WTC11 (cell line): ENCODE measurements at regions not wholly inside any gene's neighbourhood (a gene's known extent, or its start where the extent isn't known, plus 50 kb on each side); places are given as distances from the start of the nearest gene placed in this dataset.

Experiments used
- ATAC-seq: fragments of 200-7000 bp; cut with Tn5 transposase; 2 replicates; pipeline ENCODE4 v1.10.0; 2021; ENCODE audit warnings: mild to moderate bottlenecking, moderate library complexity
- CTCF ChIA-PET: fragments of 300-600 bp; sonication (Branson Sonifier 250); formaldehyde crosslinking; loops from one replicate; lab custom pipeline; 2021; ENCODE audit warnings: antibody characterized with exemption; lab: Charles Lee
- POLR2A ChIA-PET: fragments of 350-600 bp; sonication (Branson Sonifier 250); formaldehyde crosslinking; loops from one replicate; lab custom pipeline; 2021; ENCODE audit warnings: antibody characterized with exemption; lab: Charles Lee
- DNase-seq: peaks from one replicate; pipeline ENCODE4 v3.0.0; 2021; ENCODE audit warnings: low spot score
- H3K27ac Mint-ChIP-seq: 2 replicates; pipeline ENCODE4 v1.8.0; 2021; ENCODE audit warnings: mixed read lengths
- H3K27me3 Mint-ChIP-seq: 2 replicates; pipeline ENCODE4 v1.8.0; 2021; ENCODE audit warnings: low read depth, mild to moderate bottlenecking, moderate library complexity, mixed read lengths
- H3K36me3 Mint-ChIP-seq: 2 replicates; pipeline ENCODE4 v1.8.0; 2021; ENCODE audit warnings: mixed read lengths
- H3K4me1 Mint-ChIP-seq: 2 replicates; pipeline ENCODE4 v1.8.0; 2022; ENCODE audit warnings: mixed read lengths
- H3K4me3 Mint-ChIP-seq: 2 replicates; pipeline ENCODE4 v1.8.0; 2021; ENCODE audit warnings: mild to moderate bottlenecking, moderate library complexity, mixed read lengths
- H3K9me3 Mint-ChIP-seq: 2 replicates; pipeline ENCODE4 v1.8.0; 2021; ENCODE audit warnings: mixed read lengths
- ATF2 ChIP-seq: sonication (generic); formaldehyde crosslinking; IDR thresholded peaks from 2 replicates; pipeline ENCODE4 v1.8.1; 2022; ENCODE audit warnings: low read depth, missing genetic modification reagents, borderline replicate concordance
- E2F1 ChIP-seq: sonication (generic); formaldehyde crosslinking; IDR thresholded peaks from 2 replicates; pipeline ENCODE4 v1.8.0; 2022; ENCODE audit warnings: mild to moderate bottlenecking, missing genetic modification reagents
- E2F5 ChIP-seq: sonication (generic); formaldehyde crosslinking; IDR thresholded peaks from 2 replicates; pipeline ENCODE4 v1.8.1; 2022; ENCODE audit warnings: mild to moderate bottlenecking, moderate library complexity, missing genetic modification reagents
- ETV6 ChIP-seq: sonication (generic); formaldehyde crosslinking; IDR thresholded peaks from 2 replicates; pipeline ENCODE4 v1.8.1; 2022; ENCODE audit warnings: mild to moderate bottlenecking, missing genetic modification reagents
- JAZF1 ChIP-seq: fragments of 250-450 bp; sonication (Bioruptor Pico); IDR thresholded peaks from 2 replicates; pipeline ENCODE4 v1.9.0; 2021; ENCODE audit warnings: moderate library complexity, mild to moderate bottlenecking, inconsistent platforms
- MAX ChIP-seq: sonication (generic); formaldehyde crosslinking; IDR thresholded peaks from 2 replicates; pipeline ENCODE4 v1.8.0; 2022; ENCODE audit warnings: mild to moderate bottlenecking, missing genetic modification reagents
- NR2C2 ChIP-seq: sonication (generic); formaldehyde crosslinking; IDR thresholded peaks from 2 replicates; pipeline ENCODE4 v1.8.0; 2022; ENCODE audit warnings: mild to moderate bottlenecking, missing genetic modification reagents
- OVOL2 ChIP-seq: fragments of 250-450 bp; sonication (Bioruptor Pico); IDR thresholded peaks from 2 replicates; pipeline ENCODE4 v1.9.0; 2021; ENCODE audit warnings: mild to moderate bottlenecking, borderline replicate concordance
- PRDM15 ChIP-seq: sonication (generic); formaldehyde crosslinking; IDR thresholded peaks from 2 replicates; pipeline ENCODE4 v1.8.0; 2022; ENCODE audit warnings: missing genetic modification reagents
- TEAD4 ChIP-seq: sonication (generic); formaldehyde crosslinking; IDR thresholded peaks from 2 replicates; pipeline ENCODE4 v1.8.0; 2022; ENCODE audit warnings: mild to moderate bottlenecking, missing genetic modification reagents
- TP53 ChIP-seq: sonication (generic); formaldehyde crosslinking; IDR thresholded peaks from 2 replicates; pipeline ENCODE4 v1.8.1; 2023; ENCODE audit warnings: mild to moderate bottlenecking, missing genetic modification reagents
- ZNF232 ChIP-seq: sonication (generic); formaldehyde crosslinking; IDR thresholded peaks from 2 replicates; pipeline ENCODE4 v1.8.0; 2022; ENCODE audit warnings: mild to moderate bottlenecking, missing genetic modification reagents
- ZNF396 ChIP-seq: fragments of 250-450 bp; sonication (Bioruptor Pico); IDR thresholded peaks from 2 replicates; pipeline ENCODE4 v1.8.0; 2021; ENCODE audit warnings: mild to moderate bottlenecking, moderate library complexity, borderline replicate concordance
- ZNF425 ChIP-seq: fragments of 250-450 bp; sonication (Bioruptor Pico); conservative IDR thresholded peaks from 2 replicates; pipeline ENCODE4 v1.9.0; 2021; ENCODE audit warnings: mild to moderate bottlenecking
- ZNF532 ChIP-seq: fragments of 250-450 bp; sonication (Bioruptor Pico); IDR thresholded peaks from 2 replicates; pipeline ENCODE4 v1.9.0; 2021; ENCODE audit warnings: mild to moderate bottlenecking, borderline replicate concordance

- POLR2A ChIA-PET = no interaction called here
- DNase-seq (no peak), ATAC-seq (no peak)
These were observed 90.9 kb upstream of the SRD5A3 start for GRCh38 chr4:55255179-55255578.

More at GRCh38 chr4:55255179-55255578, 90.9 kb upstream of the SRD5A3 start:
- H3K27ac Mint-ChIP-seq = no peak overlapping the region
- TF ChIP-seq OVOL2 (CRISPR knock-in tag) (no peak), E2F1 (no peak), JAZF1 (CRISPR knock-in tag) (no peak), NR2C2 (CRISPR knock-in tag) (no peak), TP53 (CRISPR knock-in tag) (no peak), ZNF532 (no peak), ZNF396 (CRISPR knock-in tag) (no peak), ZNF425 (no peak), E2F5 (CRISPR knock-in tag) (no peak), TEAD4 (CRISPR knock-in tag) (no peak), MAX (CRISPR knock-in tag) (no peak), ETV6 (CRISPR knock-in tag) (no peak), ZNF232 (no peak), PRDM15 (CRISPR knock-in tag) (no peak), ATF2 (CRISPR knock-in tag) (no peak)
- TF ChIP-seq, all 79 proteins: peak for 0
- no peaks in the 10 kb centered on the region for H3K27me3 Mint-ChIP-seq
- H3K9me3 Mint-ChIP-seq = no peaks in the 10 kb centered on the region
- CTCF ChIA-PET = no interaction called here
- H3K4me3 Mint-ChIP-seq = no peak overlapping the region
- peaks cover 52% of the 10 kb centered on the region for H3K4me1 Mint-ChIP-seq
- no peaks in the 10 kb centered on the region for H3K36me3 Mint-ChIP-seq
